ENCODE measurements at regions not wholly inside any gene's neighbourhood (a gene's known extent, or its start where the extent isn't known, plus 50 kb on each side); places are given as distances from the start of the nearest gene placed in this dataset.

- TF ChIP-seq ELF4 (IDR thresholded peaks at IDR 0.05) (no peak), FOXK2 (IDR thresholded peaks at IDR 0.05) (no peak), BHLHE40 (IDR thresholded peaks at IDR 0.05; ENCODE audit: borderline replicate concordance) (no peak), SP1 (IDR thresholded peaks at IDR 0.05) (no peak)
These were observed 775.4 kb downstream of the KCNJ18 start for GRCh38 chr17:22467720-22468119.

Measured in HEK293T (cell line).